Activated naive CD8-positive, alpha-beta T cell treated with anti-CD3 and anti-CD28 coated beads, Interleukin-2, amount 50 U/mL, for 16 hours (primary cell): ENCODE measurements at regions not wholly inside any gene's neighbourhood (a gene's known extent, or its start where the extent isn't known, plus 50 kb on each side); places are given as distances from the start of the nearest gene placed in this dataset.
"Not testable (repeated sequence)": the region's sequence is repeated elsewhere in the genome, so short reads cannot be mapped to it uniquely, and the experiment has no call there.

ENCODE experiments used
- DNase-seq: peaks from one replicate; pipeline ENCODE4 v3.0.0-alpha.2; 2020; ENCODE audit warnings: low read depth, low spot score

- DNase-seq: no peak
Measured at GRCh38 chr2:195313962-195314361, 343.1 kb upstream of the SLC39A10 start.

GRCh38 chr2:195312662-195313061 is 344.4 kb upstream of the SLC39A10 start:
- DNase-seq: no peak

- DNase-seq: no peak
Measured at GRCh38 chr2:195308163-195308562, 348.9 kb upstream of the SLC39A10 start.

- DNase-seq: no peak
Measured at GRCh38 chr2:195307751-195308150, 349.3 kb upstream of the SLC39A10 start.

- no peak for DNase-seq
Measured at GRCh38 chr2:195304310-195304709, 352.7 kb upstream of the SLC39A10 start.

GRCh38 chr2:195300631-195301030 is 356.4 kb upstream of the SLC39A10 start:
- no peak for DNase-seq

- no peak for DNase-seq
Measured at GRCh38 chr2:195299600-195299999, 357.4 kb upstream of the SLC39A10 start.

GRCh38 chr2:195296490-195296889 is 360.5 kb upstream of the SLC39A10 start:
- DNase-seq: no peak

- no peak for DNase-seq
Measured at GRCh38 chr2:195289081-195289480, 367.9 kb upstream of the SLC39A10 start.

GRCh38 chr2:195279840-195280427 is 377.1 kb upstream of the SLC39A10 start:
- no peak for DNase-seq

- no peak for DNase-seq
Measured at GRCh38 chr2:195270466-195271039, 386.5 kb upstream of the SLC39A10 start.

- DNase-seq: no peak
Measured at GRCh38 chr2:195269220-195269619, 387.8 kb upstream of the SLC39A10 start.

- DNase-seq: no peak
Measured at GRCh38 chr2:195257979-195258378, 399.0 kb upstream of the SLC39A10 start.

- no peak for DNase-seq
Measured at GRCh38 chr2:195252018-195252417, 405.0 kb upstream of the SLC39A10 start.

- DNase-seq: no peak
Measured at GRCh38 chr2:195251214-195251613, 405.8 kb upstream of the SLC39A10 start.

- no peak for DNase-seq
Measured at GRCh38 chr2:195238826-195239225, 418.2 kb upstream of the SLC39A10 start.

- no peak for DNase-seq
Measured at GRCh38 chr2:195238379-195238778, 418.6 kb upstream of the SLC39A10 start.

- not testable (repeated sequence) for DNase-seq
Measured at GRCh38 chr2:195228547-195228946, 428.5 kb upstream of the SLC39A10 start.

GRCh38 chr2:195214072-195214471 is 443.0 kb upstream of the SLC39A10 start:
- DNase-seq: no peak

- DNase-seq: no peak
Measured at GRCh38 chr2:195212586-195212985, 444.4 kb upstream of the SLC39A10 start.

- no peak for DNase-seq
Measured at GRCh38 chr2:195202163-195202845, 454.7 kb upstream of the SLC39A10 start.

GRCh38 chr2:195199864-195200263 is 457.2 kb upstream of the SLC39A10 start:
- DNase-seq: no peak

- DNase-seq: no peak
Measured at GRCh38 chr2:195181059-195181705, 475.8 kb upstream of the SLC39A10 start.
